CD14-positive monocyte (primary cell): ENCODE measurements at regions not wholly inside any gene's neighbourhood (a gene's known extent, or its start where the extent isn't known, plus 50 kb on each side); places are given as distances from the start of the nearest gene placed in this dataset.

Experiments used
- DNase-seq, 3 donors: peaks; one replicate each; pipeline ENCODE4 v3.0.0-alpha.2; 2011 to 2022
- H2AFZ ChIP-seq: 2 replicates; pipeline ENCODE4 v1.6.0; 2012; ENCODE audit warnings: mild to moderate bottlenecking, low read depth, low read length, inconsistent platforms; ENCODE audit not compliant: insufficient read depth, poor library complexity, severe bottlenecking
- H3K27ac ChIP-seq, 2 donors: 1 replicate in 1 of 2; 2 replicates in 1 of 2; pipeline ENCODE4 v1.5.1; 2012 to 2013; ENCODE audit warnings: low read length in 2 of 2, control low read depth in 1 of 2, inconsistent platforms in 1 of 2, low read depth in 1 of 2, mild to moderate bottlenecking in 1 of 2
- H3K27me3 ChIP-seq, 2 donors: one replicate each; pipeline versions ENCODE4 v1.6.0 to v1.6.1; 2011 to 2013; ENCODE audit warnings: low read length in 2 of 2; ENCODE audit not compliant: control insufficient read depth in 2 of 2, insufficient read depth in 2 of 2
- H3K36me3 ChIP-seq, 2 donors: replicated peaks in 1 of 2; 1 replicate in 1 of 2; 2 replicates in 1 of 2; pipeline versions ENCODE4 v1.5.1 to v1.6.1; 2012 to 2013; ENCODE audit warnings: low read length in 2 of 2, control low read depth in 1 of 2, inconsistent platforms in 1 of 2, mild to moderate bottlenecking in 1 of 2; ENCODE audit not compliant: insufficient read depth in 2 of 2, control insufficient read depth in 1 of 2
- H3K4me1 ChIP-seq, 2 donors: 1 replicate in 1 of 2; 2 replicates in 1 of 2; pipeline versions ENCODE4 v1.5.1 to v1.6.1; 2012 to 2013; ENCODE audit warnings: low read length in 2 of 2, control low read depth in 1 of 2, inconsistent platforms in 1 of 2, mild to moderate bottlenecking in 1 of 2, moderate library complexity in 1 of 2; ENCODE audit not compliant: insufficient read depth in 2 of 2, control insufficient read depth in 1 of 2
- H3K4me2 ChIP-seq: replicated peaks from 2 replicates; pipeline ENCODE3; 2012; ENCODE audit warnings: low read length, moderate library complexity, mild to moderate bottlenecking; ENCODE audit not compliant: poor library complexity, severe bottlenecking; ENCODE audit errors: extremely low read depth
- H3K4me3 ChIP-seq, 3 experiments: fragments of 200-600 bp in 1 of 3; sonication (generic) in 1 of 3; replicated peaks in 1 of 3; 1 replicate in 2 of 3; 2 replicates in 1 of 3; pipeline ENCODE4 v1.5.1; 2011 to 2013; ENCODE audit warnings: low read length in 3 of 3, mild to moderate bottlenecking in 3 of 3, control low read depth in 2 of 3, low read depth in 2 of 3, inconsistent platforms in 1 of 3, moderate library complexity in 1 of 3
- H3K79me2 ChIP-seq: 2 replicates; pipeline ENCODE4 v1.6.0; 2012; ENCODE audit warnings: mild to moderate bottlenecking, control low read depth, inconsistent platforms, low read length, moderate library complexity; ENCODE audit not compliant: insufficient read depth
- H3K9ac ChIP-seq: 2 replicates; pipeline ENCODE4 v1.6.0; 2017; ENCODE audit warnings: low read length, mild to moderate bottlenecking; ENCODE audit not compliant: insufficient read depth, poor library complexity, severe bottlenecking
- H3K9me3 ChIP-seq, 2 donors: replicated peaks in 1 of 2; 1 replicate in 1 of 2; 2 replicates in 1 of 2; pipeline versions ENCODE4 v1.5.1 to v1.6.1; 2012 to 2013; ENCODE audit warnings: low read length in 2 of 2, control low read depth in 1 of 2; ENCODE audit not compliant: control insufficient read depth in 1 of 2, insufficient read depth in 1 of 2
- H4K20me1 ChIP-seq: 2 replicates; pipeline ENCODE4 v1.6.0; 2012; ENCODE audit warnings: mild to moderate bottlenecking, low read length, control low read depth, moderate library complexity; ENCODE audit not compliant: insufficient read depth
- H3K27ac Mint-ChIP-seq, 7 donors: one replicate each; pipeline ENCODE4 v1.8.0; 2020; ENCODE audit warnings: mild to moderate bottlenecking in 7 of 7, mixed read lengths in 7 of 7, moderate library complexity in 6 of 7, inconsistent platforms in 2 of 7
- H3K27me3 Mint-ChIP-seq, 3 donors: one replicate each; pipeline ENCODE4 v1.8.0; 2021 to 2022; ENCODE audit warnings: low read depth in 3 of 3, mild to moderate bottlenecking in 3 of 3, mixed read lengths in 3 of 3, moderate library complexity in 3 of 3, inconsistent platforms in 1 of 3
- H3K36me3 Mint-ChIP-seq, 2 donors: one replicate each; pipeline ENCODE4 v1.8.0; 2020; ENCODE audit warnings: mixed read lengths in 2 of 2, inconsistent platforms in 1 of 2, mild to moderate bottlenecking in 1 of 2
- H3K4me1 Mint-ChIP-seq: one replicate; pipeline ENCODE4 v1.8.0; 2020; ENCODE audit warnings: mild to moderate bottlenecking, mixed read lengths
- H3K4me3 Mint-ChIP-seq, 2 donors: one replicate each; pipeline ENCODE4 v1.8.0; 2020; ENCODE audit warnings: mild to moderate bottlenecking in 2 of 2, mixed read lengths in 2 of 2, moderate library complexity in 1 of 2
- H3K9me3 Mint-ChIP-seq, 7 donors: one replicate each; pipeline ENCODE4 v1.8.0; 2020 to 2022; ENCODE audit warnings: mixed read lengths in 7 of 7, mild to moderate bottlenecking in 6 of 7, moderate library complexity in 6 of 7, inconsistent platforms in 2 of 7
- CTCF ChIP-seq: fragments of 200-600 bp; IDR thresholded peaks from one replicate; pipeline ENCODE4 v1.8.0; 2022; ENCODE audit warnings: antibody characterized with exemption, mild to moderate bottlenecking
- WGBS: methylation state at CpG from one replicate; pipeline ENCODE4 v1.1.5; 2013; ENCODE audit warnings: missing lambda C conversion rate; ENCODE audit not compliant: insufficient coverage; 5-methylcytosine and 5-hydroxymethylcytosine counted together
- intact Hi-C, 2 donors: fragments of 100-400 bp; cut with micrococcal nuclease; formaldehyde crosslinking; loops; one replicate each; pipeline versions ENCODE4 v1.15.0 to v1.15.1; 2023

DNA sequence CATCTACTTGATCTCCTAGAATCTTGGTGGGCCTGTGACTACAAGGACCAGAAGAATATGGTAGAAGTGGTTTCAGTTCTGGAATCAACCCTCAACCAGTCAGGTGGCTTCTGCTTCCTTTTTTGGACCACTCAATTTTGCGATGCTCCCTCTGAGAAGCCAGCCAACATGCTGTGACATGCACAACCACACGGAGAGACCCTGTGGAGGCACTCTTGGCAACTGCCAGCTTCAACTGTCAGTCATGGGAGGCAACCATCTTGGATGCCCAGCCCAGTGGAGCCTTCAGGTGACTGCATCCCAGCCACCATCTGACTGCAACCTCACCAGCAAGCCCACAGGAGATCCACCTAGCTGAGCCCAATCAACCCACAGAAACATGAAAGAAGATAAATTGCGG, 137.3 kb downstream of the FAM114A2 start:
- H3K9ac ChIP-seq = no peak overlapping the region
- H3K27ac ChIP-seq = no peak overlapping the region
- H3K79me2 ChIP-seq = no peaks in the 10 kb centered on the region
- DNase-seq = no peak
- H3K4me1 ChIP-seq = no peaks in the 10 kb centered on the region
- H3K9me3 ChIP-seq = no peaks in the 10 kb centered on the region
- Mint-ChIP-seq H3K27ac (no peak overlapping the region), H3K27me3 (no peaks in the 10 kb centered on the region), H3K36me3 (no peaks in the 10 kb centered on the region), H3K4me1 (peaks cover 5% of the 10 kb centered on the region), H3K4me3 (no peak overlapping the region), H3K9me3 (peaks cover 0 to 1% (median 0%) of the 10 kb centered on the region in 7 donors)
- TF ChIP-seq CTCF = no peak
- no peaks in the 10 kb centered on the region for H3K27me3 ChIP-seq
- H3K4me2 ChIP-seq = no peak overlapping the region
- H3K36me3 ChIP-seq = no peaks in the 10 kb centered on the region
- no peak overlapping the region for H2AFZ ChIP-seq
- WGBS = 85% methylated on average over 2 of the region's 3 CpGs
- intact Hi-C loops = no loop called here
- no peak overlapping the region for H3K4me3 ChIP-seq
- no peaks in the 10 kb centered on the region for H4K20me1 ChIP-seq

- Histone ChIP-seq H3K9ac (no peak overlapping the region), H3K4me2 (no peak overlapping the region), H3K27me3 (no peaks in the 10 kb centered on the region), H3K36me3 (no peaks in the 10 kb centered on the region), H4K20me1 (no peaks in the 10 kb centered on the region), H3K4me3 (no peak overlapping the region), H3K27ac (no peak overlapping the region), H2AFZ (no peak overlapping the region), H3K4me1 (no peaks in the 10 kb centered on the region), H3K79me2 (no peaks in the 10 kb centered on the region), H3K9me3 (no peaks in the 10 kb centered on the region)
- no peak for DNase-seq
- WGBS = no CpG with 5 or more reads among the region's 3 CpGs
- Mint-ChIP-seq H3K9me3 (peaks cover 0 to 1% (median 0%) of the 10 kb centered on the region in 7 donors), H3K4me3 (no peak overlapping the region), H3K4me1 (peaks cover 5% of the 10 kb centered on the region), H3K27me3 (no peaks in the 10 kb centered on the region), H3K27ac (no peak overlapping the region), H3K36me3 (no peaks in the 10 kb centered on the region)
- no peak for TF ChIP-seq CTCF
- intact Hi-C loops = no loop called here
Observed at GRCh38 chr5:153900703-153901395, 137.9 kb downstream of the FAM114A2 start.
